Gastrocnemius medialis (tissue), 4 donors: ENCODE measurements at regions not wholly inside any gene's neighbourhood (a gene's known extent, or its start where the extent isn't known, plus 50 kb on each side); places are given as distances from the start of the nearest gene placed in this dataset.

Experiments used
- ATAC-seq, 2 donors: fragments of 150-250 bp; one replicate each; pipeline ENCODE4 v1.9.1; 2016
- DNase-seq, 2 donors: peaks; one replicate each; pipeline ENCODE4 v3.0.0-alpha.2; 2019
- H3K27ac ChIP-seq, 4 donors: fragments of 200-600 bp; sonication (generic); 1 replicate in 1 of 4; 2 replicates in 3 of 4; pipeline ENCODE4 v1.5.1; 2016 to 2018; ENCODE audit warnings: mild to moderate bottlenecking in 2 of 4, moderate library complexity in 1 of 4
- H3K27me3 ChIP-seq, 3 donors: fragments of 200-600 bp; sonication (generic) in 2 of 3; 1 replicate in 1 of 3; 2 replicates in 2 of 3; pipeline versions ENCODE4 v1.5.1 to v1.6.0; 2016 to 2019; ENCODE audit warnings: mild to moderate bottlenecking in 1 of 3, moderate library complexity in 1 of 3
- H3K36me3 ChIP-seq, 2 donors: fragments of 200-600 bp; sonication (generic) in 1 of 2; one replicate each; pipeline ENCODE4 v1.5.1; 2017 to 2018
- H3K4me1 ChIP-seq, 2 donors: fragments of 200-600 bp; sonication (generic) in 1 of 2; one replicate each; pipeline ENCODE4 v1.5.1; 2016 to 2017; ENCODE audit warnings: mild to moderate bottlenecking in 2 of 2
- H3K4me3 ChIP-seq, 4 donors: fragments of 200-600 bp; sonication (generic) in 3 of 4; 1 replicate in 1 of 4; 2 replicates in 3 of 4; pipeline ENCODE4 v1.5.1; 2016 to 2019; ENCODE audit warnings: mild to moderate bottlenecking in 2 of 4
- H3K9me3 ChIP-seq, 3 donors: fragments of 200-600 bp; sonication (generic) in 2 of 3; 1 replicate in 1 of 3; 2 replicates in 2 of 3; pipeline ENCODE4 v1.5.1; 2016 to 2019
- POLR2A ChIP-seq, 2 donors: fragments of 450-650 bp; IDR thresholded peaks; one replicate each; pipeline ENCODE4 v1.6.1; 2017; ENCODE audit warnings: antibody characterized with exemption in 2 of 2, mild to moderate bottlenecking in 2 of 2, moderate library complexity in 2 of 2
- in situ Hi-C, 4 donors: fragments of 200-750 bp; cut with MboI; loops; one replicate each; pipeline versions ENCODE4 v1.15.0 to v1.8.0; 2017; ENCODE audit warnings: low sequenced_read_pairs in 4 of 4
- intact Hi-C: fragments of 100-400 bp; cut with DNase I; formaldehyde crosslinking; loops from one replicate; pipeline ENCODE4 v1.15.1; 2023; ENCODE audit warnings: low total_unique reads
- TF ChIP-seq, protein P1 (sequence below), 5 experiments: fragments of 450-650 bp in 3 of 5; fragments of 200-600 bp in 2 of 5; sonication (generic) in 2 of 5; IDR thresholded peaks in 4 of 5; conservative IDR thresholded peaks in 1 of 5; 1 replicate in 4 of 5; 2 replicates in 1 of 5; pipeline ENCODE4 v1.5.1; 2016 to 2019; ENCODE audit warnings: antibody characterized with exemption in 5 of 5, mild to moderate bottlenecking in 3 of 5, moderate library complexity in 3 of 5

DNA sequence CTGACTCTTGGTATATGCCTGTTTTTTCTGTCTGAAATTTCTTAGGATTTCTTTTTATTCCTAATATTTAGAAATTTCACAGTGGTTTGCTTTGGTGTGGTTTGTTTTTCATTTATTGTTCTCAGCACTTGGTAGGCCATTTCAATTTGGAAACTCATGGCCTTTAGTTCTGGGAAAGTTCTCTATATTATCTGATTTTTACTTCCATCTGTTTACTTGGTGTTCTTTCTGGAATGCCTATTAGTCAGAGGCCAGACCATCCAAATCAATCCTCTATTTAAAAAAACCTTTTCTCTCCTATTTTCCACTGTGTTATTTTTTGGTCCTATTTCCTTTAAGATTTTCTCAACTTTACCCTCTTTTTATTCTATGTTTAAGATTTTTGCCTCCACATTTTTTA, 188.1 kb upstream of the SFRP2 start:
- Histone ChIP-seq H3K36me3 (no peaks in the 10 kb centered on the region), H3K27me3 (no peaks in the 10 kb centered on the region), H3K4me1 (no peaks in the 10 kb centered on the region), H3K9me3 (no peaks in the 10 kb centered on the region), H3K27ac (no peak overlapping the region), H3K4me3 (no peak overlapping the region)
- TF ChIP-seq POLR2A (IDR thresholded peaks at IDR 0.05) = no peak
- TF ChIP-seq, protein P1, sequence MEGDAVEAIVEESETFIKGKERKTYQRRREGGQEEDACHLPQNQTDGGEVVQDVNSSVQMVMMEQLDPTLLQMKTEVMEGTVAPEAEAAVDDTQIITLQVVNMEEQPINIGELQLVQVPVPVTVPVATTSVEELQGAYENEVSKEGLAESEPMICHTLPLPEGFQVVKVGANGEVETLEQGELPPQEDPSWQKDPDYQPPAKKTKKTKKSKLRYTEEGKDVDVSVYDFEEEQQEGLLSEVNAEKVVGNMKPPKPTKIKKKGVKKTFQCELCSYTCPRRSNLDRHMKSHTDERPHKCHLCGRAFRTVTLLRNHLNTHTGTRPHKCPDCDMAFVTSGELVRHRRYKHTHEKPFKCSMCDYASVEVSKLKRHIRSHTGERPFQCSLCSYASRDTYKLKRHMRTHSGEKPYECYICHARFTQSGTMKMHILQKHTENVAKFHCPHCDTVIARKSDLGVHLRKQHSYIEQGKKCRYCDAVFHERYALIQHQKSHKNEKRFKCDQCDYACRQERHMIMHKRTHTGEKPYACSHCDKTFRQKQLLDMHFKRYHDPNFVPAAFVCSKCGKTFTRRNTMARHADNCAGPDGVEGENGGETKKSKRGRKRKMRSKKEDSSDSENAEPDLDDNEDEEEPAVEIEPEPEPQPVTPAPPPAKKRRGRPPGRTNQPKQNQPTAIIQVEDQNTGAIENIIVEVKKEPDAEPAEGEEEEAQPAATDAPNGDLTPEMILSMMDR (IDR thresholded peaks at IDR 0.05 in 4 of 5, conservative IDR thresholded peaks at IDR 0.05 in 1 of 5) = no peak
- intact Hi-C loops (no loop called here), in situ Hi-C loops (no loop called here)
- ATAC-seq = no peak
- DNase-seq = no peak

DNA sequence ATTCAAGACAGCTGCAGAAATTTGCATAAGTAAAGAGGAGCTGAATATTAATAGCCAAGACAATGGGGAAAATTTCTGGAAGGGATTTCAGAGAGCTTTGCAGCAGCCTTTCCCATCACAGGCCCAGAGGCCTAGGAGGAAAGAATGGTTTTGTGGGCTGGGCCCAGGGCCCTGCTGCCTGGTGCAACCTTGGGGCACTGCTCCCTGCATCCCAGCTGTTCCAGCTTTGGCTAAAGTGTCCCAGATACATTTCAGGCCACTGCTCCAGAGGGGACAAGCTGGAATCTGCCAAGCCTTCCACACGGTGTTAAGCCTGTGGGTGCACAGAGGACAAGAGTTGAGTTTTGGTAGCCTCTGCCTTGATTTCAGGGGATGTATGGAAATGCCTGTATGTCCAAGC, 185.6 kb upstream of the SFRP2 start:
- Histone ChIP-seq H3K4me3 (no peak overlapping the region), H3K27me3 (no peaks in the 10 kb centered on the region), H3K27ac (no peak overlapping the region), H3K9me3 (no peaks in the 10 kb centered on the region), H3K36me3 (no peaks in the 10 kb centered on the region), H3K4me1 (no peaks in the 10 kb centered on the region)
- no peak for ATAC-seq
- intact Hi-C loops = no loop called here
- no peak for DNase-seq
- in situ Hi-C loops = no loop called here
- TF ChIP-seq, protein P1 (IDR thresholded peaks at IDR 0.05 in 4 of 5, conservative IDR thresholded peaks at IDR 0.05 in 1 of 5) = no peak
- TF ChIP-seq POLR2A (IDR thresholded peaks at IDR 0.05) = no peak

- DNase-seq = no peak
- in situ Hi-C loops (no loop called here), intact Hi-C loops (no loop called here)
- no peak for TF ChIP-seq POLR2A (IDR thresholded peaks at IDR 0.05)
- TF ChIP-seq, protein P1 (IDR thresholded peaks at IDR 0.05 in 4 of 5, conservative IDR thresholded peaks at IDR 0.05 in 1 of 5) = no peak
- no peak overlapping the region for H3K27ac ChIP-seq
- H3K4me3 ChIP-seq = no peak overlapping the region
- H3K9me3 ChIP-seq = no peaks in the 10 kb centered on the region
- ATAC-seq = no peak
- no peaks in the 10 kb centered on the region for H3K36me3 ChIP-seq
- no peaks in the 10 kb centered on the region for H3K4me1 ChIP-seq
- H3K27me3 ChIP-seq = no peaks in the 10 kb centered on the region
Measured at GRCh38 chr4:153973942-153974341, 185.1 kb upstream of the SFRP2 start.

GRCh38 chr4:153971899-153972298, 183.0 kb upstream of the SFRP2 start:
- Histone ChIP-seq H3K9me3 (no peaks in the 10 kb centered on the region), H3K4me3 (no peak overlapping the region), H3K4me1 (no peaks in the 10 kb centered on the region), H3K27me3 (no peaks in the 10 kb centered on the region), H3K27ac (no peak overlapping the region), H3K36me3 (no peaks in the 10 kb centered on the region)
- DNase-seq = no peak
- TF ChIP-seq, protein P1 (IDR thresholded peaks at IDR 0.05 in 4 of 5, conservative IDR thresholded peaks at IDR 0.05 in 1 of 5) = no peak
- TF ChIP-seq POLR2A (IDR thresholded peaks at IDR 0.05) = no peak
- ATAC-seq = no peak
- in situ Hi-C loops (no loop called here), intact Hi-C loops (no loop called here)

DNA sequence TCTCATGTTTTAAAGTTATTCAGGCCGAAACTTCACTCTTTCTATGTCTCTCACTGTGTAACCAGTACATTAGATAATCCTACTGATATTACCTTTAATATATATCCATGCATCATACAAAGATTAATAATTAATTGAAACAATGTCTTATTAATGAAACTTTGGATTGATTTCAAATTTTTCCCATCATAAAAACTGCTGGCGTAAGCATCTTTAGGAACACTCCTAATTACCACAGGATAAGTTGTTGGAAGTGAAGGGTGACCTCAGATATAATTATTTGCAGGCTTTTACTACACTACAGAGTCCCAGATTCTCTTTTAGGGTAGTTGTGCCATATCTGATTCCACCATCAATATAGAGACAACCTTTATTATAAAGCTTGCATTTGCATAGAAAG, 181.3 kb upstream of the SFRP2 start:
- intact Hi-C loops = no loop called here

More for the DNA sequence above, 181.3 kb upstream of the SFRP2 start:
- H3K36me3 ChIP-seq = no peaks in the 10 kb centered on the region
- in situ Hi-C loops = no loop called here
- TF ChIP-seq, protein P1 (IDR thresholded peaks at IDR 0.05 in 4 of 5, conservative IDR thresholded peaks at IDR 0.05 in 1 of 5) = no peak
- ATAC-seq (no peak), DNase-seq (no peak)
- no peak overlapping the region for H3K4me3 ChIP-seq
- no peak overlapping the region for H3K27ac ChIP-seq
- H3K9me3 ChIP-seq = no peaks in the 10 kb centered on the region
- no peaks in the 10 kb centered on the region for H3K27me3 ChIP-seq
- H3K4me1 ChIP-seq = no peaks in the 10 kb centered on the region
